ENCODE measurements at regions not wholly inside any gene's neighbourhood (a gene's known extent, or its start where the extent isn't known, plus 50 kb on each side); places are given as distances from the start of the nearest gene placed in this dataset.

DNA sequence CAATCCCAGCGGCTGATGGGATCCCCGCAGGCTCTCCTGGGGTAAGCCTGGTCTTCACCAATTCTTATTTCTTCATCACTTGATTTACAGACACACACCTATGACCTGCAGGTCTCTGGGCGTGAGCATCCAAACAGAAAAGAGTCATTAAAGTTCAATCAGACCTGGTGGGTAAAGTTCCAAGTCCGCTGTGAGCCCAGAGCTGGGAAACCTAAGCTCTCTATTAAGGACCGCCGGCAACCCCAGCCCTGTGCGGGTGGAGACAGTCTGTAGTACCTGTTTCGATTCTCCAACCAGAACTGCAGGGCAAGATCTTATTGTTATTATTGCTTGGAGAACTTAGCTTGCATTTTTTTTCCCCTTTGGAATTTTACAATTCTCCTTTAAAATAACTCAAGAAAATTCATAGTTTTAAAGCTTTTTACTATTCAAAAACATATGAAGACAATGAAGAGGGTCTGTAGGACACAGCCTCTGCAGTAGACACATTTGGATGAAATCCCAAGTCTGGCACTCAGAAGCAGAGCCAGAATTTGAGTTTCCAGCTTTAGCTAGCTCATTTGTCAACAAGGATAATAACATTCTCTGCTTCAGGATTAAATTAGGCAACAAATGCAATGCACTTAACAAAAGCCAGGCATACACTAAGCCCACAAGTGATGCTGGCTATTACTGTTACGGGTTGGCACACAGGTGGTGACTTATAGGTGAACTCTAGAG lies 376.4 kb downstream of the INSIG2 start:
- intact Hi-C loops (cut with DNase I): no loop called here
- no peak for ATAC-seq (ENCODE audit: poor library complexity)
- no peak for DNase-seq

- intact Hi-C loops (cut with DNase I): no loop called here
- DNase-seq (no peak), ATAC-seq (ENCODE audit: poor library complexity) (no peak)
Measured at GRCh38 chr2:118464046-118464445, 375.8 kb downstream of the INSIG2 start.

GRCh38 chr2:118460425-118460824 lies 372.2 kb downstream of the INSIG2 start:
- no peak for DNase-seq
- no peak for ATAC-seq (ENCODE audit: poor library complexity)
- intact Hi-C loops (cut with DNase I): no loop called here

DNA sequence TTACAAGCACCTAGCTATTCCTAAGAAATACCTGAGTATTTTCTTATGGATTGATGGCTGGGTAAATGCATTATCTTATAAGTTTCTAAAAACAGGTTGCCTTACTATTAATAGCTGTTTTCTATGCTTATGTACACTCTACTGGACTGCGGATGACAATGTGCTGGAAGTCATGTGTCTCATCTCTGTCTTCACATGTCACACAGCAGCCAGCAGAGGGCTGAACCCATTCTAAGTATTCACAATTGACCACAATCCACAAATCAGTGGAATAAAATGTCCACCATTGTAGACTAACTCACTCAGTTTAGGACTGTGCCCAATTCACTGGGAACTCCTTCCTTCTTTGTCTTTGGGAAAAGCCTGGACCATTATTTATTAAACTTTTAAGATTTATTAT lies 371.2 kb downstream of the INSIG2 start:
- ATAC-seq (ENCODE audit: poor library complexity) (no peak), DNase-seq (no peak)
- intact Hi-C loops (cut with DNase I): no loop called here

DNA sequence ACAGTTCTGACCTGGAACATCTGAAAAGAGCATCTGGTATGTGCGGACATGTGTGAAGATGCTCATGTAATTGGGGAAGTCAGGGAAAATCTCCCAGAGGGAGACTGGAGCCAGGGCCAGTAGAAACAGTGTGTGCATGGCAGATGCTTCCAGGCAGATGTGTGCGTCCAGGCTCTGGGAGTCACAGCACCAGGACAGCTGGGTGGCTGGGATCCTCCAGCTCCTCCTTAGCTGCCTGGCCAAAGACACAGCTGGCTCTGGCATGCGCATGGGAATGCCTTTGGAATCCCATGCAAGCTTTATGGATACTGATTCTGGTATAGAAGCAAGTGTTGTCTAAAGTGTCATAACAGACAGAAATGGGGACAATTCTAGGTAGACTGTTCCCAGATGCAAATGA lies 369.7 kb downstream of the INSIG2 start:
- DNase-seq (no peak), ATAC-seq (ENCODE audit: poor library complexity) (no peak)
- intact Hi-C loops (cut with DNase I): no loop called here

DNA sequence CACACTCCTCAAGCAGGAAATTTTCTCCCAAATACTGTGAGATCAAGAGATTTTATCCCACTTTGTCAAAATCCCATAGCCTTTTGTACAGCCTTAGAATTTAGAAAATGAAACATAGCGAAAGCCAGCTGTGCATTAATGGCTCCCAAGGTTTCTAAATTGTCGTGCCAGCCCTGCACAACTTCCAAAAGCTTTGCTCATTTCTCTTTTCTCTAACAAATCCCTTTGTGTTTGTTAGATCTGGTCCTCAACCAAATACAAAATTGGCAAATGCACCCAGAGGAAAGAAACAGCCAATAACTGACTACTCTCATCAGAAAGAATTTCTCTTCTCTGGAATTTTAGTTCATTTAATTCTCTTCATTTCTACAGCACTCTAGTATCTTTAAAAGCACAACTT lies 361.1 kb downstream of the INSIG2 start:
- intact Hi-C loops (cut with DNase I): no loop called here
- no peak for ATAC-seq (ENCODE audit: poor library complexity)
- no peak for DNase-seq

- ATAC-seq (ENCODE audit: poor library complexity) (no peak), DNase-seq (no peak)
- intact Hi-C loops (cut with DNase I): no loop called here
Measured at GRCh38 chr2:118443596-118443995, 355.3 kb downstream of the INSIG2 start.

GRCh38 chr2:118442996-118443553 lies 354.8 kb downstream of the INSIG2 start:
- DNase-seq: no peak
- ATAC-seq (ENCODE audit: poor library complexity): no peak
- intact Hi-C loops (cut with DNase I): no loop called here

GRCh38 chr2:118442046-118442445 lies 353.8 kb downstream of the INSIG2 start:
- intact Hi-C loops (cut with DNase I): no loop called here
- ATAC-seq (ENCODE audit: poor library complexity) (no peak), DNase-seq (no peak)

DNA sequence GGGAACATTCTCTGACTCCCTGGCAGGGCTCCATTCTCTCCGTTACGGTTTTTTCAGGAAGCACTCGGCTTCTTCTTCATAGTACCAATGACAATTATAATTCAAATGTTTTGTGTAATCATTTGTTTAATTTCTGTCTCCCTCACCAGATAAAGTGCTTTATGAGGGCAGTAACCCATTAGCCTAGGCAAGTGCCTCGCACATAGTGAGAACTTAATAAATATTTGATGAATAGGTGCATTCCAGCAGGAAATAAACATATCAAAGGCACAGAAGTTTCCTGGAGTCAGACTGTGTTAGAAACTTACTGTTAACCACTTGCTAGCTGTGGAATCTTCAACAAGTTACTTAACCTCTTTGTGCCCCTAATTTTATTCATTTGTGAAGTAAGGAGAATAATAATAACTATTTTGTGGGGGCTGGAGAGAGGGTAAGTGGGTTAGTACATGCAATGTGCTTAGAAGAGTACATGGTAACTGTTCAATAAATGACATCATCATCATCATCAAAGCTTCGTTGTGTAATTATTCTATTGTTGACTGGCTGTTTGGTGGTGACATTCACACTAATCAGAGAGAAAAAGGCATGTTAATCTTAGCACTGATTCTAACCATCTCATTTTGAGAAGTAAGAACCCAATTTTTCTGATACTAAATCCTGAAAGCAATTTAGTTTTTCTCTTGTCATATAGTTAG lies 352.3 kb downstream of the INSIG2 start:
- intact Hi-C loops (cut with DNase I): no loop called here
- no peak for DNase-seq
- no peak for ATAC-seq (ENCODE audit: poor library complexity)

DNA sequence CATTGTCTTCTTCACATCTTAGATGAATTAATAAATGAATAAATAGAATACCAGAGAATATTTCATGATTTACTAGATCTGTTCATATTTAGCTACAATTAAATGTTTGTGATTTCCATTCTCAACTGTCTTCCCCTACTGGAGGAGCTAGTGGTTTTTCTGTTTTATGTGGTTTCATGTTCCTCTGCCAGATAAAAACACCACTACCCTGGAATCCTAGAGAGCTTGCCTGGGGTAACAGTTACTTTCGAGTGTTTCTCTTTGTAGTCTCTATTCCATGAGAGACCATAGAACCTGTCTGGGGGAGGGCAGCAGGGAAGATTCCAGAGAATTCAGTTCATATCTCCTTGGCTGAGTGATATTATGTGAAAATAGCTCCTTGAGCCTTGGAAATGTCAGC lies 349.2 kb downstream of the INSIG2 start:
- intact Hi-C loops (cut with DNase I): no loop called here
- ATAC-seq (ENCODE audit: poor library complexity) (no peak), DNase-seq (no peak)

- ATAC-seq (ENCODE audit: poor library complexity) (no peak), DNase-seq (no peak)
- intact Hi-C loops (cut with DNase I): no loop called here
Measured at GRCh38 chr2:118431997-118432396, 343.7 kb downstream of the INSIG2 start.

DNA sequence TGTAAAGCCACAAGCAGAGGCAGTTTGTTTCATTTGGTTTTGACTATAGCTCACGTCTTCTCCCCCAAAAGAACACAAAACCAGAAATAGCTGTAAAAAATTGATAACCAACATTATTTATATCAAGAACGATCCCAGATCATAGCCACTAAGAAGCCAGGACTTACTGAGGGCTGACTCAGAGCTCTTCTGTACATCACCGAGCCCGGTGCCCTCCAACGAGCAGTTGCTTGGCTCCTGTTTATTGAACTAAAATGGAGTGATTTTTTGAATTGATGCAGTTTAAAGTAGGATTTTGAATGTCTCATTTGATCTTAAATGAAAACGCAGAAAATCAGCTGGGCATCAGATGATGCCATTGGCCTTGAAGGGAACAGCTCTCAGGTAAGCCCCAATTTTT lies 343.3 kb downstream of the INSIG2 start:
- no peak for ATAC-seq (ENCODE audit: poor library complexity)
- intact Hi-C loops (cut with DNase I): no loop called here
- no peak for DNase-seq

- ATAC-seq (ENCODE audit: poor library complexity): no peak
- intact Hi-C loops (cut with DNase I): no loop called here
- DNase-seq: no peak
Measured at GRCh38 chr2:118431165-118431517, 342.9 kb downstream of the INSIG2 start.

DNA sequence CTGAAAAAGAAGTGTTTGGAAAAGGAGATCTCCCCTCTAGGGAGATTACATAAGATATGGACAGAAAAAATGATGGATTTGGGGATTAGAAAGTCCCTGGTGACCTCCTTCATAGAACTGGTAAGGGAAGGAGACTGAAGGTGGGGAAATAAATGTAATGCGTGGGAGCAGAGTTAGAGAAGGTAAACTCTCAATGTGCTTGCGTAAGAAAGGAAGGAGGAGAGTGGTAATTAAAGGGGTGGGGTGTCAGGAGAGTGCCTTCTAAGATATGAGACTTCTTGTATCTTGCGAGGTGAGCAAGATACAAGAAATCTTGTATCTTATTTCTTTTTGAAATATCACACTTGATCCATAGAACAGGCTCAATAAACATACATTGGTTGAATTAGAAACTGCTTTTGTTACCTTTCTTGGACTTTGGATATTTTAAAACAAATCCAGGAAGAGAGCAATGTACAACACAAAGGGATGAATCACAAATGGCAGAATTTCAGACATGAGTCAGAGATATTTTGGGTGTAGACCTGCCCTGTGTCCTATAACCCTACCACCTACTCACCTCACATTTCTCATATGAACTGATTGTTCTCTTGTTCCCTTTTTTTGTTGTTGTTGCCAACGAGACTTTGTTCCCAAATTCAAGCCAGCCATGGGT lies 342.4 kb downstream of the INSIG2 start:
- intact Hi-C loops (cut with DNase I): no loop called here
- no peak for ATAC-seq (ENCODE audit: poor library complexity)

DNA sequence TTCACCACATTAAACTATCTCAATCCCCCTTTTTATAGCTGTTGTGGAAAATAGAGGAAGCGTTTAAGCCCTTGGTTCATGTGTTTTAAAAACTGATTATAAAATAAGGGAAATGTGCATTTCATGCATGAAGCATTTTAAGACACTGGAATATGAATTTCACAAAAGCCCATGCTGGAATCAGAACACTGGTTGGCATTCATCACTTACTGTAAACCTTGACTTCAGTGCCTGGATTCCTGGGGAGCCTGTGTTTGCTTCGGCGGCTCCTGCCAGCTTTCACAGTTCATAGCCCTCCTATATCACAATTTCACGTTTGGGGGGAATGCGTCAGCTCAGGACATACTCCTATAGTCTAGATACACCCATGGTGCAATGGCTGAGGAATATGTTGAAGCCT lies 336.9 kb downstream of the INSIG2 start:
- DNase-seq (no peak), ATAC-seq (ENCODE audit: poor library complexity) (no peak)
- intact Hi-C loops (cut with DNase I): no loop called here

More for the DNA sequence above, 342.4 kb downstream of the INSIG2 start:
- no peak for DNase-seq

- no peak for DNase-seq
- intact Hi-C loops (cut with DNase I): no loop called here
- no peak for ATAC-seq (ENCODE audit: poor library complexity)
Measured at GRCh38 chr2:118423776-118424175, 335.5 kb downstream of the INSIG2 start.

DNA sequence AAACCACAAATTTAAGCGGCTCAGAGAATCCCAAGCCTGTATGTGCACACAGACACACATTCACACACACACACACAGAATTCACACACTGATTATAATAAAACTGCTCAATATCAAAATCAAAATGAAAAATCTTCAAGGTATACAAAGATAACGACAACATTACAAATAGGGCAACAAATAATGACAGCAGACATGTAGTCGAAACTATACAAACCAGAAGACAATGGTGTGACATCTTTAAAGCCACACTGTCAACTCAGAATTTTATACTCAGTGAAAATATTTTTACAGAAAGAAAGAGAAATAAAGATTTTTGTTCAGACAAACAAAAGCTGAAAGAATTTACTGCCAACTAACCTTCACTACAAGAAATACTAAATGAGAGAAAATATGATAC lies 333.4 kb downstream of the INSIG2 start:
- DNase-seq (no peak), ATAC-seq (ENCODE audit: poor library complexity) (no peak)
- intact Hi-C loops (cut with DNase I): no loop called here

DNA sequence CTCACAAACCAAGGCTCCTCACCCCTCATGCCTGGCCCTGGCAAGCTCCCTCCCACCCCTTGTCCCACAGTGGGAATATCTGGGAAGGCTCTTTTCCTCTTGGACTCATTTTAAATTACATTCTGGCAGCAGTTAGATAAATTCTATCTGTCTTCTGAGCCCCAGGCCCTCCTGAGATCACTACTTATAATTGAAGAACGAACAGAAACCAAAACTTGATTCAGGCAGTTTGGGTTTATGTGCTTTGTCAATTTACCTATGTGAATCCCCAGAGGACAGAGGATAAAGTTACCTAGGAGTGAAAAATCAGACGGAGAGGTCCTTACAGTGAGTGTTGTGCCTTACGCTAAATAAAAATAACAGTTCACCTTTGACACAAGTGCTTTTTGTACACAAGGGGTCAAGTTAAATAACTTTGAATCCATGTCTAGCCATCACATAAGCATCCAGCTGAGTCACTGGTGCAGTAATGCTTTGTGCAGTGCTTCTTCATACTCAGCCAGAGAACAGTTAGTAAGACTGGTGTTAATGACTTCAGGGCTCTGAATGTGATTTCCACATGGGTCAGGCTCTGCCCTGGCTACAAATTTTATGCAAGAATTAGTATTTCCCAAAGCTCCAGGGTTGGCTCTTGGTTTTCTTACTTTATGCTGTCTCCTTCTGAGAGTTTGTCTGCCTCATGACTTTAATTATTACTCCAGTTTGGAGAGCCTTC lies 329.3 kb downstream of the INSIG2 start:
- intact Hi-C loops (cut with DNase I): no loop called here
- no peak for DNase-seq
- ATAC-seq (ENCODE audit: poor library complexity): no peak

Data from Right ventricle myocardium superior (tissue), 1 donor.